Activated CD8-positive, alpha-beta T cell treated with anti-CD3 and anti-CD28 coated beads for 36 hours (primary cell): ENCODE measurements at regions not wholly inside any gene's neighbourhood (a gene's known extent, or its start where the extent isn't known, plus 50 kb on each side); places are given as distances from the start of the nearest gene placed in this dataset.
"Not testable (repeated sequence)": the region's sequence is repeated elsewhere in the genome, so short reads cannot be mapped to it uniquely, and the experiment has no call there.

ENCODE experiments used
- ATAC-seq: fragments of 200-7000 bp; cut with Tn5 transposase; one replicate; pipeline ENCODE4 v1.10.0; 2021; ENCODE audit warnings: mild to moderate bottlenecking, moderate library complexity
- CTCF ChIA-PET: fragments of 350-600 bp; sonication (Branson Sonifier 250); formaldehyde crosslinking; loops from one replicate; lab custom pipeline; 2021; ENCODE audit warnings: antibody characterized with exemption; lab: Charles Lee
- POLR2A ChIA-PET: fragments of 350-600 bp; sonication (Branson Sonifier 250); formaldehyde crosslinking; loops from one replicate; lab custom pipeline; 2021; ENCODE audit warnings: antibody characterized with exemption; lab: Charles Lee
- DNase-seq: peaks from one replicate; pipeline ENCODE4 v3.0.0-alpha.2; 2020
- H3K27ac Mint-ChIP-seq: one replicate; pipeline ENCODE4 v1.8.0; 2021; ENCODE audit warnings: mild to moderate bottlenecking, mixed read lengths
- H3K27me3 Mint-ChIP-seq: one replicate; pipeline ENCODE4 v1.8.0; 2021; ENCODE audit warnings: mixed read lengths
- H3K36me3 Mint-ChIP-seq: one replicate; pipeline ENCODE4 v1.8.0; 2021; ENCODE audit warnings: low read depth, mixed read lengths
- H3K4me1 Mint-ChIP-seq: one replicate; pipeline ENCODE4 v1.8.0; 2021; ENCODE audit warnings: low read depth, mixed read lengths
- H3K4me3 Mint-ChIP-seq: one replicate; pipeline ENCODE4 v1.8.0; 2021; ENCODE audit warnings: mild to moderate bottlenecking, moderate library complexity, mixed read lengths
- H3K9me3 Mint-ChIP-seq: one replicate; pipeline ENCODE4 v1.8.0; 2021; ENCODE audit warnings: mixed read lengths
- intact Hi-C: fragments of 100-400 bp; cut with micrococcal nuclease; formaldehyde crosslinking; loops from one replicate; pipeline ENCODE4 v1.10.0; 2022
- TF ChIP-seq, protein P1 (sequence below): fragments of 200-600 bp; IDR thresholded peaks from one replicate; pipeline ENCODE4 v1.8.0; 2022; ENCODE audit warnings: antibody characterized with exemption, mild to moderate bottlenecking

DNA sequence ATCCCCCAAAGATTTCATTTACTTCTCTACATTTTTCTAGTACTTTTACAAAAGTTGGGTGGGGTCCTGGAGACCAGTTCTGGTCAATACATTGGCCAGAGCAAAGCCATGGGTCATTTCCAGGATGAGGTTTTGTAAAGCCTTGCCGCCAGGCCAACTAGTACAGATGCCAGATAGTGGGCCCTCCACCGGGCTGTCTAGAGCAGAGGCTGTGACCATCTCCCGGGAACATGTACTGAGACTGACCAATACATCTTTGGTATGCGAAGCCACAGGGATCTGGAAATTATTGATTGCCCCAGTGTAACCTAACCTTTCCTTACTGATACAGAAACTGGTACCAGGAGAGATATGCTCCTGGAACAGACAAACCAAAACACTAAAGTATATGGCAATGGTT, 599.2 kb downstream of the ADCYAP1 start:
- TF ChIP-seq, protein P1, sequence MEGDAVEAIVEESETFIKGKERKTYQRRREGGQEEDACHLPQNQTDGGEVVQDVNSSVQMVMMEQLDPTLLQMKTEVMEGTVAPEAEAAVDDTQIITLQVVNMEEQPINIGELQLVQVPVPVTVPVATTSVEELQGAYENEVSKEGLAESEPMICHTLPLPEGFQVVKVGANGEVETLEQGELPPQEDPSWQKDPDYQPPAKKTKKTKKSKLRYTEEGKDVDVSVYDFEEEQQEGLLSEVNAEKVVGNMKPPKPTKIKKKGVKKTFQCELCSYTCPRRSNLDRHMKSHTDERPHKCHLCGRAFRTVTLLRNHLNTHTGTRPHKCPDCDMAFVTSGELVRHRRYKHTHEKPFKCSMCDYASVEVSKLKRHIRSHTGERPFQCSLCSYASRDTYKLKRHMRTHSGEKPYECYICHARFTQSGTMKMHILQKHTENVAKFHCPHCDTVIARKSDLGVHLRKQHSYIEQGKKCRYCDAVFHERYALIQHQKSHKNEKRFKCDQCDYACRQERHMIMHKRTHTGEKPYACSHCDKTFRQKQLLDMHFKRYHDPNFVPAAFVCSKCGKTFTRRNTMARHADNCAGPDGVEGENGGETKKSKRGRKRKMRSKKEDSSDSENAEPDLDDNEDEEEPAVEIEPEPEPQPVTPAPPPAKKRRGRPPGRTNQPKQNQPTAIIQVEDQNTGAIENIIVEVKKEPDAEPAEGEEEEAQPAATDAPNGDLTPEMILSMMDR: no peak
- Mint-ChIP-seq H3K36me3 (no peaks in the 10 kb centered on the region), H3K27me3 (no peaks in the 10 kb centered on the region), H3K27ac (no peak overlapping the region), H3K4me3 (no peak overlapping the region), H3K9me3 (no peaks in the 10 kb centered on the region), H3K4me1 (no peaks in the 10 kb centered on the region)
- ChIA-PET POLR2A (no interaction called here), CTCF (no interaction called here)
- DNase-seq: no peak
- intact Hi-C loops: no loop called here
- ATAC-seq: no peak

DNA sequence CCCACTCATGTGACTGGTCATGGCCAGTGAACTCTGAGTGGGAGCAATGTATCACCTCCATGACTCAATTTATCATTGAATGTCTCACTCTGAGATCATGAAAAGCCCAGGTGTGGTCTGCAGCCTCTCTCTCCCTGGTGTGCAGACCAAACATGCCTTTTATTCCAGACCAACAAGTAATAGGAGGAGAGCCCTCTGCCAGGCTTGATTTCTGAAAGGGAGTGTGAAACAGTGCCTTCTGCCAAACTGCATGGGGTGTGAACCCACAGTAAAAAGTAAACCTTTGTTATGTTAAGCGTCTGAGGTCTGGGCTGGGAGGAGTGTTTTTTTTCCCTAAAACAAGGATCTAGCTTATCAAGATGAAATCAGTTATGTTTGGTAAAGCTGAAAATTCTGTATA, 601.2 kb downstream of the ADCYAP1 start:
- Mint-ChIP-seq H3K27me3 (no peaks in the 10 kb centered on the region), H3K27ac (no peak overlapping the region), H3K4me3 (no peak overlapping the region), H3K4me1 (no peaks in the 10 kb centered on the region), H3K9me3 (no peaks in the 10 kb centered on the region), H3K36me3 (no peaks in the 10 kb centered on the region)
- ATAC-seq: no peak
- intact Hi-C loops: no loop called here
- CTCF ChIA-PET: no interaction called here
- DNase-seq: no peak
- POLR2A ChIA-PET: no interaction called here
- TF ChIP-seq, protein P1: no peak

DNA sequence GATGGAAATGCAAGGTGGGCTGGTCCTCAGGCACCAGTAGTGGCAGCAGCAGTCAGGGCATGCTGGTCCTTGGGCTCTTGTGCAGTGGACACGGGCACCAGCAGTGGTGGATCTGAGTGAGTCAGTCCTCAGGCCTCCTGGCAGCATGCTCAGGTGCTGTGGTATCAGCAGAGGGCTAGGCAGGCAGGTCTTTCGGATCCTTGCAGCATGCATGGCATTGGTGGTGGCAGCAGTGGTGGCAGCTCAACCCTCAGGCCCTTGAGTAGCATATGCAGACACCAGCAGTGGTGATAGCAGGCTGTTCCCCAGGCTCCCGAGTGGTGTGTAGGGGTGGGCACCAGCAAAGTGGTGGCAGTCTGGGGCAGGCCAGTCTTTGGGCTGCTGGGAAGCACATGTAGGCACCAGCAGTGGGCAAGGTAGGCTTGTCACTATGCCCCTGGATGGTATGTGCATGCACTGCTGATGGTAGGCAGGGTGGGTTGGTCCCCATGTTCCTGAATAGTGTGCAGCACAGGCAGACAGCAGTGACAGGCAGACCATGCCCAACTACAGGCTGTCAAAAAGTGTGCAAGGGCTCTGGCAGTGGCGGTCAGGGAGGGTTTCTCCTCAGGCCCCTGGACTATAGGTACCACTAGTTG, 606.0 kb downstream of the ADCYAP1 start:
- ATAC-seq (no peak), DNase-seq (no peak)
- TF ChIP-seq, protein P1: no peak
- peaks cover 6% of the 10 kb centered on the region for H3K9me3 Mint-ChIP-seq
- H3K4me1 Mint-ChIP-seq: no peaks in the 10 kb centered on the region
- ChIA-PET POLR2A (no interaction called here), CTCF (no interaction called here)
- no peaks in the 10 kb centered on the region for H3K27me3 Mint-ChIP-seq
- H3K4me3 Mint-ChIP-seq: no peak overlapping the region
- intact Hi-C loops: no loop called here
- no peak overlapping the region for H3K27ac Mint-ChIP-seq
- H3K36me3 Mint-ChIP-seq: no peaks in the 10 kb centered on the region

DNA sequence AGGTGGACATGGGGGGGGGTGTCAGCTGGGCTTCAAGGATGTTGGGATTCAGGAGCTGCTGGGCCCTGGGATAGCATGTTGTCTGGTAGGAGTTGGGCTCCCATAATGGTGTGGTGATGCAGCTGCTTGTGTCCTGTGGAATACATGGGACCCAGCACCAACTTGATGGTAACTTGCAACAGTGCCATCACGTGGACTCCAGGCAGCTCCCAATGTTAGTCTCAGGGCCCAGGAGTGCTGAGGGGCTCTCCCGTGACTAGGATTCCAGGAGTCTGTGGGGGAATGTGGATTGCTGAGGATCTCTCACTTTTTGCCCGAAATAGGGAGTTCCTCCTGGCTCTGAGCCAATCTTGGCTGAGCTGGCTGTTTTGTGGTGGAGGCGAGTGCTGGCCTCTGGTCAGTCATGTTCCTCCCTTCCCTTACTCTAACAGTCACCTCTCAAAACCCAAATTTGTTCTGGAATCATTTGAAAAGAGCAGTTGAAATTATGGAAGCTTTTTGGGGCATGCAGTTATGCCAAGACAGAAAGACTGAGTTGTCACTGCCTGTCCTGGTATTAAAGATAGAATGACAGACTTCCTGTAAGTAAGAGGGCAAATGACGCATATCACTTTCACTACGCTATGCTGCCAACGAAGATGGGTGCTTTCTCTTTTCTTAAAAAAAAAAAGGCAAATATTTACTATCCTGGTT, 607.1 kb downstream of the ADCYAP1 start:
- Mint-ChIP-seq H3K4me1 (no peaks in the 10 kb centered on the region), H3K27me3 (no peaks in the 10 kb centered on the region), H3K9me3 (peaks cover 6% of the 10 kb centered on the region), H3K4me3 (no peak overlapping the region), H3K36me3 (no peaks in the 10 kb centered on the region), H3K27ac (no peak overlapping the region)
- ATAC-seq (no peak), DNase-seq (no peak)
- TF ChIP-seq, protein P1: no peak
- ChIA-PET POLR2A (no interaction called here), CTCF (no interaction called here)
- intact Hi-C loops: no loop called here

DNA sequence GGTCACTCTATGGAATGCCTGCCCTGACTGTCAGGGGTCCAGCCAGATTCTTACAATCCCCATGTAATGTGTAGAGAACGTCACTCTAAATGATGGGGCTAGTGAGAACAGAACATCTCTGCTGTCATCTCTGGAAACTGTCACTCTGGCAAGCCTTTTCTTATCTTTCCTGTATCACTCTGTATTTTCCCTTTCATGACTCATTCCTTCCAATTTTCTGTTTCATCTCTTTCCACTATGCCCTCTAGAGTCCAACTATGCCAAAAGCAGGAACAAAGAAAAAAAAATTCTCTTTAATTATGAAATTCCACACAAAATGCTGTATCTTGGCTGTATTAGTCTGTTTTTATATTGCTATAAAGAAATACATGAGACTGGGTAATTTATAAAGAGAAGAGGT, 608.8 kb downstream of the ADCYAP1 start:
- ATAC-seq (no peak), DNase-seq (no peak)
- TF ChIP-seq, protein P1: no peak
- H3K27ac Mint-ChIP-seq: no peak overlapping the region
- H3K4me3 Mint-ChIP-seq: no peak overlapping the region
- POLR2A ChIA-PET: no interaction called here
- H3K4me1 Mint-ChIP-seq: no peaks in the 10 kb centered on the region
- H3K36me3 Mint-ChIP-seq: no peaks in the 10 kb centered on the region
- no peaks in the 10 kb centered on the region for H3K27me3 Mint-ChIP-seq
- CTCF ChIA-PET: no interaction called here
- peaks cover 6% of the 10 kb centered on the region for H3K9me3 Mint-ChIP-seq
- intact Hi-C loops: no loop called here

DNA sequence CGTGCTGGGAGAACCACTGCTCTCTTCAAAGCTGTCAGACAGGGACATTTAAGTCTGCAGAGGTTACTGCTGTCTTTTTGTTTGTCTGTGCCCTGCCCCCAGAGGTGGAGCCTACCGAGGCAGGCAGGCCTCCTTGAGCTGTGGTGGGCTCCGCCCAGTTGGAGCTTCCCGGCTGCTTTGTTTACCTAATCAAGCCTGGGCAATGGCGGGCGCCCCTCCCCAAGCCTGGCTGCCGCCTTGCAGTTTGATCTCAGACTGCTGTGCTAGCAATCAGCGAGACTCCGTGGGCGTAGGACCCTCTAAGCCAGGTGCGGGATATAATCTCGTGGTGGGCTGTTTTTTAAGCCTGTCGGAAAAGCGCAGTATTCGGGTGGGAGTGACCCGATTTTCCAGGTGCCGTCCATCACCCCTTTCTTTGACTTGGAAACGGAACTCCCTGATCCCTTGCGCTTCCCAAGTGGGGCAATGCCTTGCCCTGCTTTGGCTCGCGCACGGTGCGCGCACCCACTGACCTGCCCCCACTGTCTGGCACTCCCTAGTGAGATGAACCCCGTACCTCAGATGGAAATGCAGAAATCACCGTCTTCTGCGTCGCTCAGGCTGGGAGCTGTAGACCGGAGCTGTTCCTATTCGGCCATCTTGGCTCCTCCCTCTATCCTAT, 617.0 kb downstream of the ADCYAP1 start:
- intact Hi-C loops, CTCF ChIA-PET, ATAC-seq, H3K36me3 Mint-ChIP-seq, POLR2A ChIA-PET, H3K4me3 Mint-ChIP-seq, H3K4me1 Mint-ChIP-seq, H3K9me3 Mint-ChIP-seq, H3K27me3 Mint-ChIP-seq, H3K27ac Mint-ChIP-seq, DNase-seq: not testable (repeated sequence)
